ENCODE measurements at regions not wholly inside any gene's neighbourhood (a gene's known extent, or its start where the extent isn't known, plus 50 kb on each side); places are given as distances from the start of the nearest gene placed in this dataset.

DNA sequence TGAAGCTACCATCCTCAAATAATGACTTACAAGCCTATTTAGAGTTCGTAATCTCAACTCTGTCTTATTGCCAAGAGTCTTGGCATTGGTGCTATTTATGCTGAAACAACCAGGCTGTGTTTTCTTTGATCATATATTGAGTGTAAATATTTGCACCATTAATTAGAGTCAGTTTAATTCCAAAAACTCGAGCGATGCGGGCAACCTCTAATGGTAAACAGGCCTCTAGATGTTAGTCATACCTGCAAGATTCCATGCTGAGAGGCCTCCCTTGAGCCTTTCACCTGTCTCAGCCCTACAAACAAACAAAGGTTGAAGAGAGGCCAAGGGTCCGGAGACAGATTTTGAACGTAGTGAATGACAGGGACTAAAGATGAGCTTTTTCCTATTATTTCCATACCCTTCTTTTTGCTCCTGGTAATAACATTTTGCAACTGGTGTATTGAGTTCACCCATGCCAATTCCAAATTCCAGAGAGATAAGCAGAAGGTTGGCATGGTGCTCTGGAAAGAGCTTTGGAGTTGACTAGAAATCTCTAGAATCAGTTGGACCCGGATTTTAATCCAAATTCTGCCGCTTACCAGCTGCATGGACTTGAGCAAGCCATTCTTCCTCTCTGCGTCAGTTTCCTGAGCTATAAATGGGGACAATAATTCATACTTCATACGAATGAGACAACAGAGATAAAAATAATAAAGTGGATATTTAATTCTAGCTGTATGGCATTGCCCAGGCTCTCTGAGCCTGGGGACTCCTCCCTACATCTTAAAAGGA, 99.1 kb upstream of the ANO1 start:
- TF ChIP-seq, protein P1, sequence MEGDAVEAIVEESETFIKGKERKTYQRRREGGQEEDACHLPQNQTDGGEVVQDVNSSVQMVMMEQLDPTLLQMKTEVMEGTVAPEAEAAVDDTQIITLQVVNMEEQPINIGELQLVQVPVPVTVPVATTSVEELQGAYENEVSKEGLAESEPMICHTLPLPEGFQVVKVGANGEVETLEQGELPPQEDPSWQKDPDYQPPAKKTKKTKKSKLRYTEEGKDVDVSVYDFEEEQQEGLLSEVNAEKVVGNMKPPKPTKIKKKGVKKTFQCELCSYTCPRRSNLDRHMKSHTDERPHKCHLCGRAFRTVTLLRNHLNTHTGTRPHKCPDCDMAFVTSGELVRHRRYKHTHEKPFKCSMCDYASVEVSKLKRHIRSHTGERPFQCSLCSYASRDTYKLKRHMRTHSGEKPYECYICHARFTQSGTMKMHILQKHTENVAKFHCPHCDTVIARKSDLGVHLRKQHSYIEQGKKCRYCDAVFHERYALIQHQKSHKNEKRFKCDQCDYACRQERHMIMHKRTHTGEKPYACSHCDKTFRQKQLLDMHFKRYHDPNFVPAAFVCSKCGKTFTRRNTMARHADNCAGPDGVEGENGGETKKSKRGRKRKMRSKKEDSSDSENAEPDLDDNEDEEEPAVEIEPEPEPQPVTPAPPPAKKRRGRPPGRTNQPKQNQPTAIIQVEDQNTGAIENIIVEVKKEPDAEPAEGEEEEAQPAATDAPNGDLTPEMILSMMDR (conservative IDR thresholded peaks at IDR 0.05; ENCODE audit: low read length), result no peak
- no peak for TF ChIP-seq EZH2phosphoT487 (IDR thresholded peaks at IDR 0.05; ENCODE audit: borderline replicate concordance)
